HFF-Myc (cell line): ENCODE measurements at regions not wholly inside any gene's neighbourhood (a gene's known extent, or its start where the extent isn't known, plus 50 kb on each side); places are given as distances from the start of the nearest gene placed in this dataset.
"Not testable (repeated sequence)": the region's sequence is repeated elsewhere in the genome, so short reads cannot be mapped to it uniquely, and the experiment has no call there.

Source experiments
- DNase-seq: peaks from one replicate; pipeline ENCODE4 v3.0.0-alpha.2; 2011; ENCODE audit warnings: low read depth; ENCODE audit errors: extremely low read depth
- H3K4me3 ChIP-seq: replicated peaks from 2 replicates; pipeline ENCODE4 v1.5.1; 2011; ENCODE audit warnings: low read depth, mild to moderate bottlenecking, control low read depth, low read length
- CTCF ChIP-seq: IDR thresholded peaks from 2 replicates; pipeline ENCODE4 v1.5.1; 2012; ENCODE audit warnings: mild to moderate bottlenecking, low read depth, low read length, control low read depth; ENCODE audit errors: missing control alignments

- no peak overlapping the region for H3K4me3 ChIP-seq
- TF ChIP-seq CTCF = no peak
- DNase-seq = no peak
Observed at GRCh38 chr18:41644466-41644865, 310.6 kb upstream of the PIK3C3 start.

- no peak for TF ChIP-seq CTCF
- H3K4me3 ChIP-seq = no peak overlapping the region
- no peak for DNase-seq
Observed at GRCh38 chr18:41643427-41643826, 311.6 kb upstream of the PIK3C3 start.

GRCh38 chr18:41642756-41643155 is 312.3 kb upstream of the PIK3C3 start:
- no peak for DNase-seq

GRCh38 chr18:41639218-41639617 is 315.8 kb upstream of the PIK3C3 start:
- TF ChIP-seq CTCF = no peak
- DNase-seq = no peak
- no peak overlapping the region for H3K4me3 ChIP-seq

More at GRCh38 chr18:41642756-41643155, 312.3 kb upstream of the PIK3C3 start:
- TF ChIP-seq CTCF = no peak
- H3K4me3 ChIP-seq = no peak overlapping the region

- not testable (repeated sequence) for H3K4me3 ChIP-seq, DNase-seq
Observed at GRCh38 chr18:41631723-41632285, 323.2 kb upstream of the PIK3C3 start.

- DNase-seq = no peak
- H3K4me3 ChIP-seq = no peak overlapping the region
- TF ChIP-seq CTCF = no peak
Observed at GRCh38 chr18:41630232-41630886, 324.7 kb upstream of the PIK3C3 start.

- DNase-seq = no peak
- no peak for TF ChIP-seq CTCF
- no peak overlapping the region for H3K4me3 ChIP-seq
Observed at GRCh38 chr18:41624460-41624859, 330.6 kb upstream of the PIK3C3 start.
